HG03139 (cell line): ENCODE measurements at regions not wholly inside any gene's neighbourhood (a gene's known extent, or its start where the extent isn't known, plus 50 kb on each side); places are given as distances from the start of the nearest gene placed in this dataset.

Experiments used
- ATAC-seq: cut with Tn5 transposase; IDR thresholded peaks from one replicate; pipeline ENCODE4 v1.9.1; 2021; ENCODE audit not compliant: unreplicated experiment

DNA sequence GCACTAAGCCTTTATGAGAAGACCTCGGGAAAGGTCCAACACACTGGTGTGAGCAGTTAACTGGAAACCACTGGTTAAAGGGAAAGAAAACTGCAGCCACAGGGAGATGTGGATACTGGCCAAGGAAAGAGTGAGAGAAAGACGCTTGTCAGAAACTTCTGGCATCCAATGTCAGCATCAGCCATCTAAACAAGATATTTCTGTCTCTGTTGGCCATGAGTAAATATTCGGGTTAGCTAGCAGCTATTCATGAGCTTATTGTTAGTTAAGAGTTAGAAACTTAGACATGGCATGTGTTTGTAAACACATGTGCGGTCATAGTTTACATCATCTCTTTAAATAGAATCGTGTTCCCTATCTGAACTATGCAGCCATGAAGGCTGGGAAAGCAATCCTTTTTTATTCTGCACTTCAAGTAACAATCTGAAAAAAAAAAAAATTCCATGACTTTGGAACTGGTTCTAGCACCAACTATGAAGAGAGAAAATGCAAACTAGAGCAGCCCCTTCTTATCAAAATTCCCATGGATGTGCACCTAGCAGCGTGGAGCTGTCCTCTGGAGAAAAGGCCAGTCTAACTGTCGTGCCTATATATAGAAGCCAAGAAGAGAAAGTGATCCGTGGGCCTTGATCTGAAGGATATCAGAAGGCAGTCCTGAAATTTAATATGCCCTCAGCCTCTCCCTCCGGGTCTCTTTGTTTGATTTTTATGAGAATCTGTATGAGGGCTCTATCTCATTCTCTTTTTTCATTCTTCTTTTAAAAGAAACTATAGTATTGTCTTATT lies 84.0 kb upstream of the RFX8 start:
- no peak for ATAC-seq

DNA sequence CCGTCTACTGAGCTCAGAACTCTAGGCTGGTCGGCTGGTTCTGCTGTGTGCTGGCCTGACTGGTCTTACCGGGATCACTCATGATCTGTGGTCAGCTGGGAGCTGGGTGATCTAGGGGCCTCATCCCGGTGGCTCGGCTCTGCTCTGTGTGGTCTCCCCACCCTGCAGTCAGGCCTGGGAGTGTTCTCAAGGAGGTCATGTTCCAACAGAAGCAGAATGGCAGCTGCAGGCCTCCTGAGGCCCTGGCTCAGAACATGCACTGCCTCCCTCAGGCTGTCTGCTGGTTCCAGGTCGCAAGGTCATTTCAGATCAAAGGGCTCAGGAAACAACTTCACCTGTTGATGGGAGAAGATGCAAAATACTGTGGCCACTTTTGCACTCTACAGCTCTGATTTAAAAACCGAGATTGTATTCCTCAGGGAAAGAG lies 81.1 kb upstream of the RFX8 start:
- no peak for ATAC-seq

DNA sequence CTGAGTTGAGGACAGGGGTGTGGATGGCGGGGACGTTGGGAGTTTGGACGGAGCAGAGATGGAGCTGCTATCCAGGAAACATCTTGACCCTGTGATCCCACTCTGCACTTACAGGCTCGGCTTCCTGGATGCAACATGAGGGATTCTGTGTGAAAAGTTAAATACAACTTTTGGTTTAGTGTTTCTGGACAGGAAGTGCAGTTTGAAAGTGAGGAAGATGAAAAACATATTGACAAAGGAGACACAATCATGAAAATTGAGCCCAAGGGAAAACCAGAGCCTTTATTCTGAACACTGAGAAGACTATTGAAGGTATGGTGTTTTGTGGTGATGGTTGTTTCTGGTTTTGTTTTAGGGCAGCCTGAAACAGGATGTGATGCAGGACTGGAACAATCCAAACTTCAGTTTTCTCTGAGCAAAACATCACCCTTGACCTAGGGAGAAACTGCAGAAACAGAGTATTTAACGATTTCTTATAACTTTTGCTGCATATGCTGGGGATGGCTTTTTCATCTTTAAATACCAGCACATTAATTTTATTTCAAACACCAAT lies 76.5 kb upstream of the RFX8 start:
- ATAC-seq: no peak

DNA sequence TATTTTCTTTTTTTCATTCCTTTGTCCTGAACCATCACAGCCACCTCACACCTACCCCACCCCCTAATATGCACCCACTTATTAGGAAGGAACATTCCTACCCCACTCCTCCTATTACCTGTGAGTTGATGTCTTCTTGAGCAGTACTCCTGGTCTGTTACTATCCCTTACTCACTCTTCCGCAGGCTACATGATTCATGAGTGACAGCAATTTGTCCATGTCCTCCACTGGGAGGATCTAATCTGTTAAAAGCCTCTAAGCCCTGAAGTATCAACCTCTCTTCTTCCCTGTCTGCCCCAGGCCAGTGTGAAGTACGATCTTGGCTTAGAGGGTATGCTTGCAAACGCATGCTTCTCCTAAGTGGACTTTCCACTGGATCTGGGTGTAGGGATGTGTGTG lies 75.6 kb upstream of the RFX8 start:
- no peak for ATAC-seq

DNA sequence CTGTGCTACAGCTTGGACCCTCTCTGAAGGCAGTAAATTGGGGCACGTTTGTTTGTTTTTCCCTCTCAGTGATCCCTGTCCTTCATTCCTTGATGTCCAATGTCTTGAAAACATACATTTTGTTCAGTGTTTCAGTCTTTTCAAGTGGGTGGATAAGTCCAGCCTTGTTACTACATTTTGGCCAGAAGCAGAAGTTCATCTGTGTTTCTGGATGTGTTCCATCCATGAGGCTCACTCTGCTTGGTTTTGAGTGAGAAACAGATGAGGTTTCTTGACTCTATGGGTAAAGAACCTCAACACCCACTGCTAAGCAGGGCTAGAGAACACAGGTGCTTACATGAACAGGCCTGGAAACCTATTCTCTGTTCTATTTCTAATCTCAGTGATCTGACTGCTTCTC lies 74.5 kb upstream of the RFX8 start:
- no peak for ATAC-seq

DNA sequence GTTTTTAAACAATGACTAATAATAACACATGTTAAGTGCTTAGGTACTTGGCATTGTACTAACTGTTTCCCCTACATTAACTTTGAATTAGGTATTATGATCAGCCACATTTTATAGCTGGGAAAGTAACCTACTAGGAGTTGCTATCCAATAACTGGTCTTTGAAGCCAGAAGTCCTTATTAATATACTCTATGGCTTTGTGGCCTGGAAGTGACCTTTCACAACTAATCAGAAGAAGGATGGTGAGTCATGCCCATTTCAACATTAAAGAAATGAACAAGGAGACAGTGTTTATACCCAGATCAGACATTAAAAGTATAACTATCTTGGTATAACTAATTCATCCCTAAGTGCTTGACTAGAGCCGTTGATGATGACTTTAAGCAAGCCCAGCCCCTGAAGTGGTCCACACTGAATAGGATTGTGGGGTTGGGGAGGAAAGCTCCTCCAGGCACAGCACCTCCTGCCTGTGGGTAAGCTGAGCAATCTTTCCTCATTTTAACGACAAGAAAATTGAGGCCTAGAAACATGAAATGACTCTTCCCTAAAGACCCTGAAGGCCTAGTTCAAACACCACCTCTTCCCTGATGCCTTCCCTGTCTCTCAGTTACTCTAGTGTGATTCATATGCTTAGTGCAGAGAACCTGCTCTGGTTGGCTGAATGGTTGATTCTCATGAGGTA lies 71.6 kb upstream of the RFX8 start:
- no peak for ATAC-seq

DNA sequence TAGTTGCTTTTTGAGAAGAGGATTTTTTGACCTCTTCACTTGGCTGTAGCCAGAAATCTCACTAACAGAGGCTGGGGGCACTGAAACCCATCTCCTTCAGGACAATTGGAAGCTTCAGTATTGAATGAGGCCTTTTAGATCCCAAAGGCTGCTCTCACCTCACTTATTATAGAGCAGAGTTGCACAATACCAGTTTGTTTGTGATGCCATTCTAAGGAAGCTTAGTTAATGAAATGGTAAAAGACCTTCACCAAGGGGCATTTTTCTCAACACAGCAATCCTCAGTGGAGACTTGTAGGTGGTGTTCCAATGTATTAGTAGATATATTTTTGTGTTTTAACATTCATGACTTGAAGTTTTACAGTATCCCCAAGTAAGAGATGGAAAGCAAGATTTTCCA lies 71.0 kb upstream of the RFX8 start:
- no peak for ATAC-seq

DNA sequence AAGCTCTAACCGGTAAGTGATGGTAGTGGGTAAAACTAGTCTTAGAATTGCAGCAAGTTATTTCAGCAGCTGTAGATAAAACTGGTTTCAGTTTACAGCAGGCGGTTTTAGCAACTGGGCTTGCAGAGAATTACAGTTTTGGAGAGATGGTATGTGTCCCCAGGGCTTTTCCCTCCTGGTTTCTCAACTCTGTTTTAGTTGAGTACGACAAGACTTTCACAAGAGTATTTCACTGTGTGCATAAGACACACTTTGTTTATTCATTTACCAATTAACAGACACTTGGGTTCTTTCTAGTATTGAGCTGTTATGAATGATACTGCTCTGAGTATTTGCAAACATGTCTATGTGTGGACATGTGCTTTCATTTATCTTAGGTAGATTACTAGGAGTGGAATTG lies 65.6 kb upstream of the RFX8 start:
- ATAC-seq: no peak

DNA sequence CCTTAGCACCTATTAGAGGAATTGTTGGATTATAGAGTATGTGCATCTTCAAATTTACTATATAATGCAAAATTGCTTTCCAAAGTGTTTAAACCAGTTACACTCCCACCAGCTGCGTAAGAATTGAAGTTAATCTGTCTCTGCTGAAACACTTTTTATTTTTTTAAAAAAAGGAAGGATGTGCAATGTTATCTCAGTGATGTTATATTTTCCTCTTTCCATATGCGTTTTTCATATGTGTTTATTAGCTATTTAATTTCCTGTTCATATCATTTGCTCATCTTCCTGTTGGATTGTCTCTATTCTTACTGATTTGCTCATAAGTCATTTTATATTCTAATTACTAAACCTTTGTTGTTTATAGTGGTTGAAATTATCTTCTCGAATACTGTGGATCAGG lies 63.2 kb upstream of the RFX8 start:
- ATAC-seq: no peak

DNA sequence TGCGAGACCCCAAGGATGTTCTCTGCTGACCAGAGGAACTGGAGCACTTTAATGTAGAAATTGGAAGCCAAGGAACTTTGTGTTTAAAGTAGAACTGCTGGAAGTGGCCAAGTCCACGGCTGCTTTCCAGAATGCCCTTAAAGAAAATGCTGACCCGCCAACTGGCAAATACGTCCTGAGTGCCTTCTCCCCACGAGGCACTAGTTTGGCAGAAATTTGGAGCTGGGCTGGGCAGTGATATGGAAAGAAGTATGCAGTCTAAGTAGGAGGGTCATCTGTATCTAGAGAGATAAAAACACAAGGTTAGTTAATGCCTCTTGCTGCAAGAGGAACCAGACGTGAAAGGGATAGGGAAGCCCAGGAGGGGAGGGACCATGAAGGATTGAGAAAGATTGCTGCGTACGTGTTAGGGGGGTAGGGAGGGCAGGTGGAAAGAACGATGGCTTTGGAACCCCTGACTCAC lies 59.3 kb upstream of the RFX8 start:
- no peak for ATAC-seq

DNA sequence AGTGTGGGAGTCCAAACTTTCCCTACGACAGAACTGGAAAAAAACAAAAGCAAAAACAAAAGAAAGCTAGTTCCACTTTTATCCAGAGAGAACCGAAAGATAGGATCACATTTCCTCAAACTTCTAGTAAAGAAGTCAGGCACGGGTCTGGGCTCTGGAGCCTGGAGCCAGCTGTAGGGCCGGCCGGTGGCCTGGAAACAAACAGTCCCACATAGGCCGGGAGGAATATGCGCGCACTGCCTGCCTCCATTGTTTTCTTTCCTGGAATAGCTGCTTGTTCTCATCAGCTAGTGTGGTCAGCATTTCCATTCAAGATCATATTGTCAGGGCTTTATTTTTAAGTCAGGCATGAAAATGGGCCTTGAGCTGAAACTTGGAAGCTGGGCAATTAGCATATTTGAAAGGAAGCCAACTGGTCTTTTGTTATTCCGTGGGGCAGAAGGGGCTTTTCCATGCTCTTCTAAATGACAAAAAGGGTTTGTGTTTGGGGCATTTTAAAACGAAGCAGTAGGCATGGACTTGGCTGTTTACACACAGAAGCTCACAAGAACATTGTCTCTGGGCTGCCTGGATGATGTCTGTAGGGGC lies 58.7 kb upstream of the RFX8 start:
- ATAC-seq: no peak

DNA sequence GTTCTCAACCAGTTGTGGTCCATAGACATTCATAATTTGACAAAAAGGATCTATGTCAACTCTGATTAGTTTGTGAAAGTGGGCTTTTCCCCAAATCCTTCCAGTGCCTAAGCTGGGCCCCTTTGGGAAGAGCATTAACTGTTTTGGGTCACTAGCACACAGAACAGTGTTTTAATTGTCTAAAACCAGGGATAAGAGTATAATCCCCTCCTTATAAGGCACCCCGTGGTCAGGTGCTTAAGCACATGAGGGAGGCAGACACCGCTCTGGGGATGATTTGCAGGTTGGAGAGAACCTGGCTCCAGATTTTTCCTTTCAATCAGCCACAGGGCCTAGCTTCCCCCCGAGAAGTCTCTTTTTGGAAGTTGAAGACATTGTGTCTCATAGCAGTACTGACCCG lies 53.6 kb upstream of the RFX8 start:
- no peak for ATAC-seq

DNA sequence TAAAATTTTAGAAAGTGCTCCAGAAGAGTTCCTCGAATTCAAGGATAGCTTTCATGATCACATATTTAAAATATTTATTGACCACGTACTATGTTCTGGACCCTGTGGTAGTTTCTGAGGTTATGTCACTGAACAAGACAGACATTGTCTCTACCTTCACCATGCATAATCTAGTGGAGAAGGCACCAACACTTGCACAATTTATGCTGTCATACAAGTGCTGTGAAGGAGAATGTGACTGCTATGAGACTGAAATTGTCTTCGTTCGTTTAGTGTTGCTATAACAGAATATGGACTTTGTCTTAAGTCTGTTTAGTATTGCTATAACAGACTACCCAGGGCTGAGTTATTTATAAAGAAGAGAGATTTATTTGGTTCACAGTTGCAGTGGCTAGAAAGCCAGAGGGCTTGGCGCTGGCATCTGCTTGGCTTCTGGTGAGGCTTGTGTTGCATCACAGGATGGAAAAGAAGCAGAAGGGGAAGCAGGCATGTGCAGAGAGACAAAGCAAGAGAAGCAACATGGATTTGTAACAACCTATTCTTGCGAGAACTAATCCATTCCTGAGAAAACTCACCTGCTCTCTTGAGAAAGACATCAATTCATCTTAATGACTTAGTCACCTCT lies 50.0 kb upstream of the RFX8 start:
- no peak for ATAC-seq
